GM21737 (cell line): ENCODE measurements at regions not wholly inside any gene's neighbourhood (a gene's known extent, or its start where the extent isn't known, plus 50 kb on each side); places are given as distances from the start of the nearest gene placed in this dataset.

Source experiments
- ATAC-seq: cut with Tn5 transposase; IDR thresholded peaks from one replicate; pipeline ENCODE4 v1.9.1; 2021; ENCODE audit warnings: mild to moderate bottlenecking, moderate library complexity; ENCODE audit not compliant: unreplicated experiment

DNA sequence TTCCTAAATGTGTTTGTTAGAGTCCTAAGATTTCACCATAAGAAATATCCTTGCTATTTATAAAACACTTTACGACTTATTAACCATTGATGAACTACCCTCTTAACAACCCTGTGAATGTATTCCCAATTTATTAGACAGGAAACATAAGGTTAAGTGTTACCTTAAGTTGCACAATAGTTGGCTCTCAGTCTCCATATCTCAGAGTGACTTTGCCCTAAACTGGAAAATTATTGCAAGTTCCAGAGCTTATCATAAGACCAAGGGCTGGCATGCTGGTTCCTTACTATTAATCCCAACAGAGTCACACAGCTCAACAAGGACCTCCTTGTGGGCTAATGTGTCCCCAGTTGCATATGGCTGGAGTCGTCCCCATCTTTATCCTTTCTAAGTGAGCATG is 165.8 kb downstream of the INSIG2 start:
- ATAC-seq: no peak

DNA sequence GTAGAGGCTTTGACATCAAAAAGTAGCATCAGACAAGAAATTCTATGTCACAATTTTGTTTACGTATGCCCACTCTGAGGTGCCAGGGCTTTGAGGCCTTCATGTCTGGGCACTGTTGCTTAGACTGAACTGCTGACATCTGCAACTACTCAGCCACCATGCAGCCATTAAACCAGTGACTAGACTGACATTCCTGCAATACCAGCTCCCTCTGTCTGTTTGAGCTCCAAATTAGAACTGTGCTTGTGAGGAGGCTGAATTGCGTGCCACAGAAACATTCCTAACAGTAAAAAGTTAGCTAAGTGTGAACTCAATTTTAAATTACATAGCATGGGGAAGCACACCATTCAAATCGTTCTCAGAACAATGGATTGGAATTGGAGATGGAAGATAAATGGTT is 163.2 kb downstream of the INSIG2 start:
- ATAC-seq: no peak

DNA sequence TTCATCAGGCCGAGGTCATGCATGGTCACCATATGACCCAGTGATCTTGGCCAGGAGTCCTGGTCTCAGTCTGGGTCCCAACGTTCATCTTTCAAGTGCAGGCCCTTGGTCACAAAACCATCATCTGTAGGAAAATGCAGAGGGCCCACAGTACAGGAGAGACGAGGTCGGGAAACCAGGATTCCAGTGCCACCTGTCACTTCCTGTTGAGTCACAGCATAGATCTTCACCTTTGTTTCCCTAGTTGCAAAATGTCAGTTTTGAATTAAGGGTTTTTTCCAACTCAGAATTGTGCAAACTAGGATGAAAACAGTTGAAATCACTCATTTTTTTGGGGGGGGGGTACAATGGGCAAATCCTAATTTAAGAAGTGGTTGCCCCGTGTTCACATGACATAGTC is 162.2 kb downstream of the INSIG2 start:
- no peak for ATAC-seq

DNA sequence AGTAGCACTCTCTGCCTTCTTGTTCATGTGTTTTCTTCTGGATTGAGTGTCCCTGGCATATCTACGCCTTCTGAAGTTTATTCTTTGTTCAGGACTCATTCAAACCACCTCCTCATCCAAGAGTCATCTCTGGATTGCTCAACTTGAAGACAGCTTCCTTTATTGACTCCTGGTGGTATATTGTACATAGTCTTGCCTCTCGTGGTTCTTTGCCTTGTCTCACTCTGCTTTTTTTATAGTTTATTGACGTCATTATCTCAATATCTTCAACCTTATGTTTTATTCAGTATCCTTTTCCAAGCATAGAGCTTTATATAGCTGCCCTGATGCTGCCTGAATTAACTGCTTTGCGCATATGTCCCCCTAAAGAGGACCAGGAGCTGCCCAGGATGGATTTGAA is 161.7 kb downstream of the INSIG2 start:
- ATAC-seq: no peak

DNA sequence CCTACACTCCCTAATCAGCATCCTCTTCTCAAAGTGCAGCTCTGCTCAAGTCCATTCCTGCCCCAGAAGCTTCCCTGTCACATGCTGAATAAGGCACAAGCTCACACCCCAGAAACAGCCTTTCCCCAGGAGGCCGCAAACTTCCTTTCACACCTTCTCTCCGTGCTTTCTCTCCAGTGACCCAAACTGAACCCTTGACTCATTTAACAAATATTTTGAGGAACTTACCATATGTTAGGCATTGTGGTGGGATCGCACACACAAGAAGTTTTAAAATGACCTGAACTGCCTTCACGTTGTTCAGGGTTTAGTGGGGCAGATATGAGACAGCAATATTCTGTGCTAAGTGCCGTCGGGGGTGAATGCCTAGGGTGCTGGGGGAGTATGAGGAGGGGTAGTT is 161.3 kb downstream of the INSIG2 start:
- ATAC-seq: peak; percentile 49

DNA sequence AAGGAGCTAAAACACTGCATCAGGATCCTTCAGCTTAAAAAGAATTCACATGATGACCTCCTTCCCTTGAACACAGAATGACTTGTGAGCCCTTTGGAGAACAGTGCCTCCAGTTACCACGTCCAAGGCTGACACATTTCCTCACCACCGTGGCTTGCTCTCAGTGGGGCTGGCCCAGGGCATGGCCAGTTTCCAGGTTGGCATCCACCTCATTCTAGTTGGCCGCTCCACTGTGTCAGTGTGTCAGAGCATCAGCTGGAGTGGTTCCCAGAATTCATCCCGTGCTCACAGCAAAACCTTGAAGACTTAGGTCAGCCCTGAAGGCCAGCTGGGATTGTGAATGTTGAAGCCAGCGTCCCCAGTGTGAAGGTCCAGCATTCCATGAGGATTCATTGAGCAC is 158.5 kb downstream of the INSIG2 start:
- ATAC-seq: no peak

DNA sequence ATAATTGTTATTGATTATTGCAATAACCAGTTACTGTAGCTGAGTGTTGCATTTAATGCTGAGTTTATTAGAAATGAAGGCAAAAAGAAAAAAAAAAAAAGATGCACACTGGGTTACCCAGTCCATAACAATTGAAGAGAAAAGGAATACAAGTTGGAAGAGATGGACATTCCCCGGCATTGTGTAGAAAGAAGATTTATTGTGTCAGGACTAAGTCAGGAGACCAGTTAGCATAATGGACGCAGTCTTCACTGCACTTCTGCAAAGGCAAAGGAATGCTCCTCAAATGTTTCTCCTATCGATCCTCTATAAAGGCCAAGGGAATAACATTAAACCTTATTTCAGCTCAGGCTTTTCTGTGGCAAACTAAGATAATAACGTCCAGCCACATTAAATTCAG is 157.8 kb downstream of the INSIG2 start:
- ATAC-seq: no peak

DNA sequence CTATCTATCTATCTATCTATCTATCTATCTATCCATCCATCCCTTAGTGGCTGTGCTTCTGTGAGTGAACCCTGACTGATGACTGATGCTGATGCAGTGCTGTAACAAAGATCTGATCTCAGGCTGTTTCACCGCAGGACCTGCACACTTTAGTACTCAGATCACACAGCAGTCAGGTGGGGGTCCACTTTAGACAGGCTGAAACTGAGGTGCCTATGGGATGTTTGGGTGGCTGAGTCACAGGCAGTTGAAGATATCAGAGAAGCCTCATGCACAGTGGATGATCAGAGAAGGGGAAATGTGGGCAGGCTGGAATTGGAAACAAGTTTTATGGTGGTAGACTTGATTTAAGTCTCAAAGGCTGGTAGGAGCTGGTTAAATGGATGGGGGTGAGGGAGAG is 156.4 kb downstream of the INSIG2 start:
- no peak for ATAC-seq

DNA sequence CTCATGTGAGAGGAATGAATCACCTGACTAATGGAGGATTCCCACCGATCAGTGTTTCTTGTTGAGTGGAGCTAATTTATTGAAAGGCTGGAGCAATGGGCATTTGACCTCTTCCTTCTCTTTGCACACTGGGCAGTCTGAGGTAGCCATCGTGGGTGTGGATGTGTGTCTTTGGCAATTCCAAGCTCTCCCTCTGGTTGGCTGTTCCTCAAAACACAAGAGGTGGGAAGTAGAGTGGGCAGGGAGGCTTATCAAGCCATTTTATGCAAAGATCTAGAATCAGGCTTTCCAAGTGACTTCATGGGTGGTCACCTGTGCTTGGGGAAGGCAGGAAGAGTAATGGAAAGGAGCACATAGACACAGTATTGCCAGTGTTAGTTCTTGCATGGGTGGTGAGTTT is 154.8 kb downstream of the INSIG2 start:
- ATAC-seq: no peak

DNA sequence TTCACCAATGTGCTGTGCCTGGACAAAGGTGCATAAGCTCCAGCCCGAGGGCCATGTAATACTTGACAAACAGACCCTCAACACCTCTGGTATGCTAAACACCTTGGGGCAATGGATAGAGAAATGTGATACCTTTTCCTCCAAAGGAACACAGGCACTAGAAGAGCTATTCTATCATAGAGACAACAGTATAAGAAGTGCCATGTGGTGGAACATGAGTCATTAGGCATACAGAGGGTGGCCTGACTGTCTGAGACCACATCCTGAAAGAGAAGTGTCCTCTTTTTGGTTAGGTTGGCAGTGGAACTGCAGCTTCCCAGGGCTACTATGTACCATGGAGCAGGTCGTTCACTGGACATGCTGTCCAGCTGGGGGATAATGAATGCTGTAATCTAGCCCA is 153.9 kb downstream of the INSIG2 start:
- ATAC-seq: no peak

DNA sequence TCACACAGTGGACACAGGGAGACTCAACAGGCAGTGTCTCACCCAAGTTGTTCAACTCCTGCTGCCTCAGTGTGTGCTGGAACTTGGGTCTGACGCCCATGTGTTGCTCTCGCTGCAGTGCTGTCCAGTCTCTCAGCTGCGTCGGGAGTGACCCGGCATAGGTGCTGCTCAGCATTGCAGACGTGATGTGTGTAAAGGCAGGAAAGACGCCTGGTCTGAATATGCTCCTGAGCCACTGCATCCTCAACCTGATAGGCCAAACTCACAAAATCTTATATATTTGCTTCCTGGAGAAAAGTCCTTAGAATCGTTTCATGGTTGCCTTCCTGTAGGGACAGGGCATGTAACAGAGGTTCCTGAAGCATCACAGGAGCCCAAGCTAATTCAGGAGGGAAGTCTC is 152.9 kb downstream of the INSIG2 start:
- ATAC-seq: no peak

DNA sequence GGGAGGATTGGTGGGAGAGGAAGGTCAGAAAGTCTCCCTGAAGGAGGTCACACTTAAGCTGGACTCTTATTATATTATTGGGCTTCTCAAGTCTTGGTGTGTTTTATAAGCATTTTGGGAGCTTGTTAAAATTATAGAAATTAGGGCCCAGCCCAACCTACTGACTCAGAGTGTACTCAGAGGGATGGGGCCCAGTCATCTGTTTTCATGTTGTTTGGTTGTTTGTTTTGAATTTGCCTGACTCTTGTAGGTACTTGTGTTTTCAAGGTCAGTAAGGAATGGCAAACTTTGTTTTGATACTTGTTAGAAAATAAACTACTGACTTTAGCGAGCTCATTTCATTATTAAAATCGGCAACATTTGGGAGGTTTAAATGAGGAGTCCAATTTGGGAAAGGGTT is 152.0 kb downstream of the INSIG2 start:
- ATAC-seq: no peak

DNA sequence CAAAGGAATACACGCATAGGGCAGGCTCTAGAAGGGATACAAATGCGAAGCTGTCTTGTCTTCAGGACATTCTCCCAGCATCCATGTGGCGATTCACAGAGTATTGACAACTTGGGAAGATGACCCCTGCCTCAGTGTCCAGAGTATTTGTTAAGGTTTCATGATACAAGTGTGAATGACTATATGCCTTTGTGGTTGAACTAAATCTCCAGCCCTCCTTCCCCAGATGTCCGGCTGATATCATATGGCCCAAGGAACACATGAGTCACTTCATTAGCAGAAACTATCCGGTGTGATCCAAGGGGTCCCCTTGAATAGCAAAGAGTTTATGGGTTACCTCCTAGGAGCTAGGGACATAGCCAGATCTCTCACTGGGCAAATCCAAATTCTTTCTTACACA is 151.0 kb downstream of the INSIG2 start:
- no peak for ATAC-seq

DNA sequence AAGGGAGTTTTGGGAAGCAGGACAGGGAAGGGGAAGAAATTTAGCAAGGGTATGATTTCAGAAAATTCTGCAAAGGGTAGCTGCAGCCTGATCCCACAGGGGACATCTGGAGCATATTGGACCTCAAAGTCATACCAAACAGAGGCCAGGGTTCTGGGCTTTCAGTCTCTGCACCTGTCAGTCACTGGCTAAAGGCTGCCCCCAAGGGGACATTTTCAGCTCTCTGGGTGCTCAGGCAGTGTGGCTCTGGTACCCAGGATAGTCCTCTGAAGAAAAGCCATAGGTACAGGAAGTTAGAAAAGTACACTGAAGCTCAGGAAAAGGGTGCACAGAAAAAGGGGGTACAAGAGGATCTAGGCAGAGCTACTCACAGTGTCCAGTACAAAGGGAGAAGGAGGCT is 149.2 kb downstream of the INSIG2 start:
- no peak for ATAC-seq

DNA sequence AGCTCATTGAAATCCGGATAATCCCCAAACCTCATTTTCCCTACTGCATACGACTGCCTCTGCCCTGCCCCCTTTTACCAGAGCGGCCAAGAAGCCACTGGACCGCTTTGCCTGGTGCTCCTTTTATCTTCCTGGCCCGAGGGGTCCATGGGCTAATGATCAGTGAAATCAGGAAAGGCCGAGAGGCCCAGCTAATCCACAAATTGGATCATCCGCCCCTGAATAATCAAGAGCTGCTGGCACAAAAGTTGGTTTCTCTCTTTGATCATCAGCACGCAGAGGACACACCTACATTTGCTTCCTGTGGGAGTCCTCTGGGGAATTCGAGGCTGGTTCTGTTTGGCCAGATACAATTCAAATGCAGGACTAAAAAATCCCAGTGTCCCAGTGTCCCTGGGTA is 144.5 kb downstream of the INSIG2 start:
- ATAC-seq: no peak

DNA sequence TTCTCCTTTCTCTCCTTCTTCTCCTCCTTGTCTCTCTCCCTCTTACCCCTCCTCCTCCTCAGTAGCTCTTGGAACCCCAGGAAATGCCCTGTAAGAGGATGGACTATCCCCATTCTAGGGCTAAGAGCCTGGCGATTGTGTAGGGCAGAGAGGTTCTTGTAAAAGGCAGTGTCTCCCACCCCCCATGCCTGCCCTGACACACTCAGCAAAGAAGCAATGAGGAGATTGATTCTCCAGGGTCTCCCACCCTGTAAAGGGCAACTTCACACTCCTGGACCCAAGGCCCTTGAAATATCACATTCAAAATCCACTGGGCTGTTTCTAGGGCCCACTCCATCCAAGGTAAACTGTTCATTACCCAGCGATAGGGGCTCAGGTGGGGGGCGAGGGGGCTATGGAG is 144.1 kb downstream of the INSIG2 start:
- no peak for ATAC-seq

DNA sequence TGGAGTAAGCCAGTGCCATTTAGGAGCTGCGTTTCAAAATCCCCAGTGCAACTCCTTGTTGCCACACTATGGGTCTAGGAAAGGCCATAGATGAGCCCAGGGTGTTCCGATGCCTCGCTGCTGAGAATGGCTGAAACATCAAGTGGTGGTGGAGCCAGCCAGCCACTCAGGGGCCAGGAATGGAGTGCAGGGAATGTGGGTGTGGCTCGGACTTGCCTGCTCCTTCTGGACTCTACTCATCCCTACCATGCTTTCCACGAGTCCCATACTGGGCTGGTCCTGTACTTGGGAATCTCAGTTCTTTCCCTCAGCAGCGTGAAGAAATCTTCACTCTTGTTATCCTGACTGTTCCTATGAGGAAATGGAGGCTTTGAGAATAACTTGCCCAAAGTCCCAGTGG is 143.5 kb downstream of the INSIG2 start:
- no peak for ATAC-seq

DNA sequence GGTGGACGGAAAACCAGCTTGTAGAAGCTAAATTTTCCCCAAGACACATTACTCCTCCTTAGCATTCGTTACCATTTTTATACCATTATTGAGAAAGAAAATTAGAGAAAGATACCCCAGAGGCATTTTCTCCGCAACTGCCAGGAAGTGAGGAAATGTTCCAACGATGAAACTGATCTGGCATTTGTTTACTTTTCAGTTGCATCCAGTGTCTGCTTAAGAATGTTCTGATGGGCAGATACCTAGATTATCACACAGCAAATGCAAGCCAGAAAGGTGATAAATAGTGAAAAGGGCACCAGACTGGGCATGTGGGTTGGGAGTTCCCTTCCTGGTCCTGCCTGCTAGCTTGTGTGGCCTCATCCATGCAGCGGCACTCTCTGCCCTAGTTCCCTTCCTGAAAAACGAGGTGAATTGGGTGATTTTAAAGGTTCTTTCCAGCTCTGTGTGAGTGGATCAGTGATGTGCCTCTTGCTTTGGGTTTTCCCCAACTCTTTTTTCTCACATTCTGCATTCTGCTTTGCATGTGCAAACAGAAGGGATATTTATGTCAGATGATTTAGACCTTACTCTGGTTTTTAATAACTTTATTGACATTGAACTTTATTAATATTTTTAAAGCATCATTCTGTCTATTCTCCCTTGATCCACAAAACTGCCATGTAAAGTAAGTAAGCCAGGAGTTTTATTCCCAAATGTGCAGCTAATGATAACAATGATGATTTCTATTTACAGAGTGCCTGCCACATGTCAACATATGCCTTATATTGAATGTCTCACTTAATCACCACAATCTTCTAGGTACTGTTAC is 139.6 kb downstream of the INSIG2 start:
- no peak for ATAC-seq

DNA sequence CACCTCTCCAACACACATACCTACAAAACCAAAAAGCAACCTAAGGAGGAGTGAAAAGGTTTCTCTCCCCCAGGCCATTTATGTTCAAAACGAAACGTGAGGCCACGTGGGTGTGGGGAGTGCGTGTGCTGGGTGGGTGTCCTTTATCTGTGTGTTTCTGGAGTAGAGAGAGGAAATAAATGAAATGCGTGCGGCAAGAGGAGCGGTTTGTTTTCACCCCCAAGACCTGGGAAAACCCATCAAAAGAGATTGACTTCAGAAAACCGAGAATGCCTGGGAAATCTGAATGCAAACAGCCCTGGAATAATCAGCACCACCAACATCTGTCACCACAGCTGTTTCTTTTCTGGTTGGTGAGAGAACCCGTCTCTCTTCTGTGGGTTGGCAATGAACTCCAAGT is 137.4 kb downstream of the INSIG2 start:
- ATAC-seq: no peak

DNA sequence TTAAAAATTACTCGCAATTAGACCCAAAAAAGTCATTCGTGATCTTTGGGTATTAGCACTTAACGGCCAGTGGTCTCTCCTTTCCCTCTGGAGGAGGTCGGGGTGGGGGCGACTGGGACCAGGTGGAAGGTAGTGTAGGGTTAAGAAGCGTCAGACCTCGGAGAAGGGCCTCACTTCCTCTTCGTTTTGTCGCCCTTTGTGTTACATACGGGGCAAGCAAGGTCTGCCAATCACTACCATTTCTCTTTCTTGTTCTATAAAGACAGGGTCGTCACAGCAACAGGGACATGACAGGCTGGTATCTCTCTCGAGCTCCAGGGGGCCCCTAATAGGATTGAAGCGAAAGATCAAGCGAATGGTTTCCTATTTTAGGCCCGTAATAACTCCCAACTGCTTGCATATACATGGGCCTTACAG is 136.6 kb downstream of the INSIG2 start:
- ATAC-seq: no peak

DNA sequence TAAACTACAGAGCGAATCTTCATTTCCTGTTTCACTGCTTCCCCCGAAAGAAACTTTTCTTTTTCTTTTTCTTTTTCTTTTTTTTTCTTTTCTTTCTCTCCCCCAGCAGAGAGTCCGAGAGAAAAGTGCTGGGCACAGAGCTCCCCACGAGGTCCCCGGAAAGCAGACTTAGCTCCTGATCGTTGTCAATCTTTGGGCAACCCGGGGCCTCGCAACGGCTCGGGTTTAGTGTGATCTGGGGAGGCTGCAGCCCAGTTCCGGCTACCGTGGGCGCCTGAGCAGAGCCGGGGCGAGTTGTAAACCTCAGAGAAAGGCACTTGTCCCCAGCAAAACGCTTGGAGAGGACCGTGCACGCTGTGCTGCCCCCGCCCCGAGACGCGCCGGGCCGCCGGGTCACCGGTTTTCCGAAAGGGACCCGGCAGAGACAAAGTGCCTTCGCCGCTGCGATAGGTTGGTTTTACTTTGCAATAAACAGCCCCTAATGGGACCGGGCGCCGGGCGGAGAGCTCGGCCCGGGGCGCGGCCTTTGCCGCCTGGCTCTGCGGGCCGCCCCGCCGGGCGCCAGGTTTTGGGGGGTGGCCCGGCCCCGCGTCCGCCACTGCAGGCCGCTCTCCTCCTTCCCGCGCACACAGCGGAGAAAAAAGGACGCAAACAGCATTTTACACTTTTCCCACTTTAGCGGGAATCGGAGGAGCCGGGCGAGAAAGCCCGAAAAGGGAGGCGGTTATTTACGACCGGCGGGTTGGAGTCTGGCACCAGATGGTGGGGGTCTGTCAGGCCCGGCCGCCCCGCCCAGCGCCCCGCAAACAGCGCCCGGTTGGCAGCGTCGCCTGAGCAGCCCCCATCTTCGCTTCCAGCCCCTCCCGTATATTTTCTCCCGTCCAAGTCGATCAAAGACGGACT is 136.0 kb downstream of the INSIG2 start:
- ATAC-seq: peak; percentile 45

DNA sequence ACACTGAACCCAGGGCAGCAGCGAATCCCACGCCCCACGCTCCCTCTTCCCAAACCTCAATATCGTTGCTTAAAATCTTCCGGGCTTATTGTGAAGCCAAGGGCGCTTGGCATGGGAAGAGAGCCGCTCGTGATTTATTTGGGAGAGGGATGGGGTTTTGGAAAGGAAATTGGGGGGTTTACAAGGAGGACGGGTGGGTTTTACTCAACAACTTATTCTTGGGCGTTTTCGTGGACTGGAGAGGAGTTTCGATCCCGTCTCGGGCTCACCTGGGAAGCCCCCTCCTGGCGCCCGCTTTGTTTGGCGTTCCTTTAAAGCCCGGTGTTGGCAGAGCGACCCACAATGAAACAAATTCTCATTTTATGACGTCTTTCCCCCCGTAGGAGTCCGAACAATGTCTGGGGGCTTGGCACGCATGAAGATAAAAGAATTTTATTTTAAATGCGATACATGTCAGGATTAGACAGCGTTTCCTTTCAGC is 135.3 kb downstream of the INSIG2 start:
- peak; percentile 5 for ATAC-seq
